ENCODE measurements at regions not wholly inside any gene's neighbourhood (a gene's known extent, or its start where the extent isn't known, plus 50 kb on each side); places are given as distances from the start of the nearest gene placed in this dataset.

GRCh38 chr1:115428676-115429075 lies 90.6 kb upstream of the NGF start:
- Histone ChIP-seq H4K8ac (replicated peaks; ENCODE audit: insufficient read length, low read depth, low read length) (no peak overlapping the region), H2AK5ac (ENCODE audit: insufficient read length, low read length) (no peak overlapping the region), H3T11ph (ENCODE audit: low read length) (no peak overlapping the region), H3K9me3 (ENCODE audit: control insufficient read depth, low read depth, low read length) (no peaks in the 10 kb centered on the region), H3K27ac (ENCODE audit: insufficient read length, low read depth, low read length) (no peak overlapping the region), H3K4ac (ENCODE audit: low read depth, low read length) (no peak overlapping the region), H3K14ac (ENCODE audit: insufficient read depth, low read length) (no peak overlapping the region), H4K5ac (ENCODE audit: insufficient read length, low read depth, low read length) (no peak overlapping the region), H2AFZ (ENCODE audit: low read length) (no peak overlapping the region), H3K4me1 (ENCODE audit: insufficient read depth, low read length) (no peaks in the 10 kb centered on the region), H3K9ac (ENCODE audit: extremely low read depth, insufficient read length, low read length) (no peak overlapping the region), H3K27me3 (ENCODE audit: insufficient read depth, low read length) (no peaks in the 10 kb centered on the region), H3K23me2 (ENCODE audit: insufficient read length, low read depth, low read length, poor library complexity, severe bottlenecking) (no peaks in the 10 kb centered on the region), H3K56ac (ENCODE audit: insufficient read length, low read depth, low read length) (no peak overlapping the region), H3K79me2 (ENCODE audit: insufficient read depth, low read length) (no peaks in the 10 kb centered on the region), H2BK12ac (ENCODE audit: insufficient read length, low read depth, low read length) (no peak overlapping the region), H3K4me2 (ENCODE audit: insufficient read depth, insufficient read length, low read length) (no peak overlapping the region), H3K23ac (ENCODE audit: insufficient read length, low read depth, low read length) (no peak overlapping the region), H2BK5ac (ENCODE audit: insufficient read length, low read length) (no peak overlapping the region), H3K79me1 (ENCODE audit: insufficient read depth, low read depth, low read length, poor library complexity, severe bottlenecking) (no peaks in the 10 kb centered on the region), H2BK15ac (ENCODE audit: low read depth, low read length) (no peak overlapping the region), H4K91ac (ENCODE audit: insufficient read length, low read depth, low read length) (no peak overlapping the region), H4K20me1 (ENCODE audit: control insufficient read depth, insufficient read depth, insufficient read length) (no peaks in the 10 kb centered on the region), H2BK20ac (ENCODE audit: low read depth, low read length, poor library complexity, severe bottlenecking) (no peak overlapping the region), H3K18ac (ENCODE audit: insufficient read length, low read depth, low read length) (no peak overlapping the region), H2BK120ac (ENCODE audit: low read depth, low read length, poor library complexity, severe bottlenecking) (no peak overlapping the region)
- H3K27ac Mint-ChIP-seq = no peak overlapping the region
- H3K27me3 Mint-ChIP-seq (ENCODE audit: low read depth) = no peaks in the 10 kb centered on the region
- no CpG with 5 or more reads among the region's 1 CpG for WGBS (ENCODE audit: extremely low coverage, insufficient read length, low lambda C conversion rate)
- H3K4me3 Mint-ChIP-seq = no peak overlapping the region
- H3K9me3 Mint-ChIP-seq = no peaks in the 10 kb centered on the region
- TF ChIP-seq CTCF (conservative IDR thresholded peaks at IDR 0.05) = no peak
- no peaks in the 10 kb centered on the region for H3K4me1 Mint-ChIP-seq
- no peak for DNase-seq
- H3K36me3 Mint-ChIP-seq (ENCODE audit: insufficient read depth in 1 of 3, low read depth in 3 of 3) = no peaks in the 10 kb centered on the region

Data from H9 (cell line).